Activated CD8-positive, alpha-beta memory T cell treated with anti-CD3 and anti-CD28 coated beads for 36 hours (primary cell): ENCODE measurements at regions not wholly inside any gene's neighbourhood (a gene's known extent, or its start where the extent isn't known, plus 50 kb on each side); places are given as distances from the start of the nearest gene placed in this dataset.
"Not testable (repeated sequence)": the region's sequence is repeated elsewhere in the genome, so short reads cannot be mapped to it uniquely, and the experiment has no call there.

ENCODE experiments used
- CTCF ChIA-PET: fragments of 350-600 bp; sonication (Branson Sonifier 250); formaldehyde crosslinking; loops from one replicate; lab custom pipeline; 2021; ENCODE audit warnings: antibody characterized with exemption; lab: Charles Lee
- POLR2A ChIA-PET: fragments of 350-600 bp; sonication (Branson Sonifier 250); formaldehyde crosslinking; loops from one replicate; lab custom pipeline; 2021; ENCODE audit warnings: antibody characterized with exemption; lab: Charles Lee

DNA sequence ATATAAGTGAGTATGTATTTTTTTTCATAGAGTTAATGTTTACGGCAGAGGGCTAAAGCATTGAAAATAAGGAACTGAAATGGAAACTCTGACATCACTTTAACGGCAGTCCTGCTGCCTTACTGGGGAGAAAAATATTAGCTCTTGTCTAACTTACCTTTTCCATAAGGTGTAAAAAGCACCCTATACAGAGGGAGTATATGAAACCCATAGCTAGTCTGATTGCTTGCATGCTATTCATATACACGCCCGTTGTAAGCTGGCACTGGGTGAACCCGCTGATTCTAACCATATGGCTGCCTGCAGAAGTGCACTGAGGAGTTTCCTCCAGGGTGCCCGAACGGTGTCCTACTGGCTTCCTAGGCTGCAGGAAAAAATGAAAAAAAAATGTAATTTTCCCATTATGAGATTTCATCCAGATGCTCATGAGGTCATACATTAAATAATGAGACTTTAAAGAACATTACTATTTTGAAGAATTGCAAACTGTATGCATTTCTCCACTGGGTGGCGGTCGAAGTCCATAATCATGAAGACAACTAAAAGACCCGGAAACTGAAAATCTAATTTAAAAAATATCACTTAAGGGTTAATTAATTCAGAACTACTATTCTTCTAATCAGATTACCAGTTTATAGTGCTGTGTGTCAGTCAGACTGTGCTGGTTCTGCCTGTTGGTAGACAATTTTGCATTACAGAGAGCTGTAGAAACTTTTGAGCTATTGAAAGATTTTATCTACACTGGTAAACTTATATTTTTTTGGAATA is 144.7 kb downstream of the ALX1 start:
- POLR2A ChIA-PET = no interaction called here

DNA sequence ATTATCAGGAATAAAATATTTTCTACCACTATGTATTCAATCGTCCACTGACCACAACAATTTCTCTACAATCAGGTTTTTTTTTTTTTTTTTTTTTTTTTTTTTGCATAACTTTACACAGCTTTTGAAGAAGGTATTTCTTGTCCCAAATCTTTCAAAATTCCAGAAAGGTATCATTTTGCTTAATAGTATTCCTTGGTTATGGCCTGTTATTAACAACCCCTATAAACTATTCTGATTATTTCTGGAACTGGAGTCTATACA is 145.3 kb downstream of the ALX1 start:
- POLR2A ChIA-PET = no interaction called here
- CTCF ChIA-PET = no interaction called here

More for the DNA sequence above, 144.7 kb downstream of the ALX1 start:
- CTCF ChIA-PET = no interaction called here

DNA sequence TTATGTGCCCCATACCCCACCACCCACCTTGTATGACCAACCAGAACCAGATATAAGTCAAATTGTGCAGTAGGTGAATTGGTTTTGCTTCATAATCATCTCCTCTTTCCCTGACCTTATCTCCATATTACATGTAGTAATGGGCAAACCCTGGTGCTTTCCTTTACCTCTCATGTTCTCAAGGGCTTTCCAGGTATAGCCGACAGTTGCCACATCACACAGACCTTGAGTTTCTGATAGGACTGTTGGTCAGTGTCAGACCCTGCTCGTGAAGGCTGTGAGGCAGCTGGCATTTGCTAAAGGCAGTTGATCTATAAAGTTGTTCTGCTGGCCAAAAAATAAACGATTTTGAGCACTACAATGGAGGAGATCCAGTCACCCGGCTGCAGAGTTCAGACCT is 145.9 kb downstream of the ALX1 start:
- CTCF ChIA-PET = no interaction called here

DNA sequence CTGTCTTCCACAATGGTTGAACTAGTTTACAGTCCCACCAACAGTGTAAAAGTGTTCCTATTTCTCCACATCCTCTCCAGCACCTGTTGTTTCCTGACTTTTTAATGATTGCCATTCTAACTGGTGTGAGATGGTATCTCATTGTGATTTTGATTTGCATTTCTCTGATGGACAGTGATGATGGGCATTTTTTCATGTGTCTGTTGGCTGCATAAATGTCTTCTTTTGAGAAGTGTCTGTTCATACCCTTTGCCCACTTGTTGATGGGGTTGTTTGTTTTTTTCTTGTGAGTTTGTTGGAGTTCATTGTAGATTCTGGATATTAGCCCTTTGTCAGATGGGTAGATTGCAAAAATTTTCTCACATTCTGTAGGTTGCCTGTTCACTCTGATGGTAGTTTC is 153.1 kb downstream of the ALX1 start:
- CTCF ChIA-PET, POLR2A ChIA-PET: not testable (repeated sequence)

More for the DNA sequence above, 145.9 kb downstream of the ALX1 start:
- POLR2A ChIA-PET = no interaction called here

DNA sequence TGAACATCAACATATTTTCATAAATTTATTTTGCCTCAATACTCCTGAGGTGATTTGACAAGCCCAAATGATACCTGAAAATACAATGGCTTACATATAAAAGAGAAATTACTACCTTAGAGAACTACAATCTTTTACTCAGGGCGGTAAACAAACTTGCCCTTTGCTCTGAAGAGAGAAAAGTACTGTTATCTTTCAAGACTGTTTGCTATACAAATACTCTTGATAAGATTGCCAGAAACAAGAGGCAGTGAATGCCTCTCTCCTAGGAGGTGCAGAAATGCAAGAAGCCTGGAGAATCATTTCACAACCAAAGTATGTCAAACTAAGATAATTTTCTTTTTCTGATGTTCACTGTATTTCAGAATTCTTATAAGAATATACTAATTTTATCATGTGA is 160.3 kb downstream of the ALX1 start:
- POLR2A ChIA-PET = no interaction called here
- CTCF ChIA-PET = no interaction called here

DNA sequence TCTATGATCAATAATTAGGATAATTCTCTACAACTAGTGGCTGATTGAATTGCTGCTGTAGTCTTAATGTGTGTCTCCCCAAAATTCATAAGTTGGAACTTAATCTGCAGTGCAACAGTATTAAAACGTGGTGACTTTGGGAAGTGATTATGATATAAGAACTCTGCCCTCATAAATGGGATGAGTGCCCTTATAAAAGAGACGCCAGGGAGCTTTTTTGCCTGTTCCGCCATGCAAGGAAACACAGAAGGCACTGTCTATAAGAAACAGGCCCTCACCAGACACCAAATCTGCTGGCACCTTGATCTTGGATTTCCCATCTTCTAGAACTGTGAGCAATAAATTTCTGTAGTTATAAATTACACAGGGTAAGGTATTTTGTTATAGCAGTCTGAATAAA is 161.0 kb downstream of the ALX1 start:
- CTCF ChIA-PET = no interaction called here
- POLR2A ChIA-PET = no interaction called here

DNA sequence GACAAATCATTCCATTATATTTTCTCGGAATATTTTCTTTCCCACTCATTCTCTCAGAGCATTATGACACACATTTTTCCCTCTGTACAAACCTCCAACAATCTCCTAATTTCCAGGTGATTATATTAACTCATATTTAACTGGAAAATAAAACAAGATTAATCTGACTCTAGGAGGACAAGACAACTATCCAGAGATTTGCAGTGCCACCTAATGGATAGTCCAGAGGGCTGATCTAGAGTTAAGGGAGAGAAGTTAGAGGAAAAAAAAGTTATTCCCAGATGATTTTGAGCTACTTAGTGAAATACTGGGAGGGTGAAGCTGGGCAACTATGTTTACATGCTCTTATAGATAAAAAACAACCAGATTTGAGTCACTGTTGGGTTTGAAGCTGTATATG is 161.7 kb downstream of the ALX1 start:
- ChIA-PET CTCF (no interaction called here), POLR2A (no interaction called here)

DNA sequence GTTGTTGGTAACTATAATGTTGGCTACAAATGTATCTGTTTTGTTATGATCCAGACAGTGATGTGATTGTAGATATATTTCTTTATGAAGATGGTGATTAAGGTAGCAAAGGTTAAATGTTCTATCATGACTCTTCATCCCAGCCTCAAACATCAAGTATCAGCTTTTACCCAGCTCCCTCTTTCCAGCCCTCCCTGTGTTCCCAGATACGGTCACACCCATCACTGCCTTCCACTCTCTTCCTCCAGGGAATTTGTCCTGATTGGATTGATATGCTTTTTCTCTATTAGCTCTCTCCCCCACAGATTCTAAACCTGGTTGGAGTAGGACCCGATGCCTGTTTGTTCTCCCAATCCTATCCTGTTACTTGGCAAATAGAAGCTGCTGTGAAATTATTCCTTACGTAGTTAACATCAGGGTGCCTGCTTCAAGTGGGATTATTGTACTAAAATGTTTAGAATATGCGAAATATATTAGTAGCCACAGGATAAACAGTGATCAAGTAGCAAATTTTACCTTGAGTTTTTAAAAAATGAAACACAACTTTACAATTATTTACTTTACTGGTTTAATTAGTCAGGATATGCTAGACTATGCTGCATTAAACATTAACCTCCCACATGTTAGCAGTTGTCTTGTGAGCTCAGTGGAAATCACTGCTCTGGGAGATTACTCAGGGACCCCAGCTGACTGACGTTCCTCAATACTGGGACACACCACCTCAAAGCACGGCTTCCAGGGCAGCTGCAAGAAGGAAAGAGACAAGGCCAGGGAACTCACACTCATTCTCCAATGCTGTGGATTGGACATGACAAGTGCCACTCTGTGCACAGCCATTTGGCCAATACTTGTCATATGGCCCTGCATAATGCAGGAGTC is 165.3 kb downstream of the ALX1 start:
- POLR2A ChIA-PET = no interaction called here
- CTCF ChIA-PET = no interaction called here

DNA sequence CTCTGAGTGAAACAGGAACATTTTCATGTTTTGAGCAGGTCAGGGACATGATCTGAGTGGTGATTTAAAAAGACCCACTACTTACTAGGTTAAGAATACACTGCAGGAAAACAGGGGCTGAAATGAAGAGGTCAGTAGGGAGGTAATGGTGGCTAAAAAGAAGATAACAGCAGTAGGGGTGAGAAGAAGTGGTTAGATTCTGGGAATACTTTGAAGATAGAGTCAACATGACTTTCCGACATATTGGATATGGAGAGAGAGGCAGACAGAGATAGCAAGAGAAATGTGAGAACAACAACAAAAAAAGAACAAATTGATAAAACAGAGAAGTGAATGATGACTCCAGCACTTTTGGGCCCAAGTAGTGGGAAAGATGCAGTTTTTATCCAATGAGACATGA is 168.0 kb downstream of the ALX1 start:
- ChIA-PET CTCF (no interaction called here), POLR2A (no interaction called here)

DNA sequence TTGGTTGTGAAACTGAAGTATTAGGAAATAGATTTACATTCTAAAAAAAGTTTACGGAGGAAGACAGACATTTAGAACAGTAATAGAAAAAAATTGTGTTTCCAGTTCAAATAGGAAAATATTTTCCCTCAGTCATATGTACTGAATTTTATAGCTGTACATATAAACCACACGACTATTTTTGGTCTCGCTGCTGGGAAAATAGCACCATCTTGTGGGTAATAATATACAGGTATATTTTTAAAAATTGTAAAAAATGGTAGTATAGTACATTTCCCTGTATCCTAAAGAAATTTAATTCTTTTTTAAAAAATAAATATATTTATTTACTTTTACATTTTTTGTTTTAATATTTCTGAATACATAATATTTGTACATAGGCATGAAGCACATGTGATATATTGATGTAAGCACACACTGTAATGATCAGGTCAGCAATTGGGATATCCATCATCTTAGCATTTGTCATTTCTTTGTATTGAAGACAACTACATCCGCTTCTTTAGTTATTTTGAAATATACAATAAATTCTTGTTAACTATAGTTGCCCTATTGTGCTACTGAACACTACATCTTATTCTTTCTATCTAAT is 168.6 kb downstream of the ALX1 start:
- ChIA-PET POLR2A (no interaction called here), CTCF (no interaction called here)

DNA sequence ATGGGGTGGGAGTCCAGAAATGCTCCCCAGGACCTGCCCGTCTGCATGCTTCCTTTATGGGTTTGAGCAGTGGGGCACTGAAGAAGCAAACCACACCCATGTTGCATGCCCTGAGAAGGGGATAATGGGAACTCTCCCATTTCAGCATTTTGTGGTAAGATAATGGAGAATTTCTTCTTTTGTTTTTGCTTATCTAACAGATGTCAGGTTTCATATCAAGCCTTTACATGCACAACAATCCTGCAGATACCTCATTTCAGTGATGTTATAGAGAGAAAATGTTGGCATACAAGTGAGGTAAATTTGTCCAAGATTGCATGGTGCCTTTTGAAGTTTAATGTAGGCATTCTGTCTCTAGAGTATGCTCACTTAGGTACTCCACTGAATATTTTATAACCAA is 177.0 kb downstream of the ALX1 start:
- ChIA-PET CTCF (no interaction called here), POLR2A (no interaction called here)

DNA sequence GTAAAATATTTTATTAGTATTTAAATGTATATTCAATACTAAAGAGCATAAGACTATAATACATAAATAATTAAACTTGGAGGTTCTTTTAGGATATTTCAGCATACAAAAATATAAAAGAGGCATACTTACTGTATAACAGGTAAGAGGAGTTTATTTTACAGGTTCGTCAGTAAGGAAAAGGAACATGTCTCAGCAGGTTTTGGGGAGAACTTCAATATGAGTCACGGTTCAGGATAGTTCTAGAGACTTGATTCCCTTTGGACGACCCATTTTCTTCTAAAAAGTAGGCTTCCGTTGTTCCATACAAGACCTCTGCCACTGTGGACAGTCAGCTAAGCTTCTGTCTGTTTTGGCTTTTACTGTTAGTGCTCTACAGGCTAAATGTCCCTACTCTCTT is 181.1 kb downstream of the ALX1 start:
- POLR2A ChIA-PET = no interaction called here
- CTCF ChIA-PET = no interaction called here

DNA sequence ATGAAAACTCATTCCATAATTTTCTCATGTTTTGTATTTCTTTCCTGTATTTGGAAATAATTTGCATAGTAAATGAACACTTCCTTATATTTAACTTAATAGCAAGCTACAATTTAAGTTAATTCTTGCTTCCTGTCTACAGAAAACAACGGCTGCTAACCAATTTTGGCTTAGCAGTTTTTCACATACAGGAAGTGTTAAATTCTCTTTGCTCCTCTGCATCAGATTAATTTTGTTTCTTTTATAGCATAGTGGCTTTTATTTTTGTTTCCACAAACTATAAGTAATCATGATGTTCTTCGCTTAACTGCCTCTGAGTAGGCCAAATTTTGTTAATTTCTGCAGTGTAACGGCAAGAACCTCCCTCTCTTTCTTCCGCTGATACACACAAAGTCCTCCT is 182.9 kb downstream of the ALX1 start:
- POLR2A ChIA-PET = no interaction called here
- CTCF ChIA-PET = interaction anchor here (0.6 kb wide), 1 partner anchor 42 kb away, joined by 7 read pairs; no protein-coding TSS in a partner anchor

DNA sequence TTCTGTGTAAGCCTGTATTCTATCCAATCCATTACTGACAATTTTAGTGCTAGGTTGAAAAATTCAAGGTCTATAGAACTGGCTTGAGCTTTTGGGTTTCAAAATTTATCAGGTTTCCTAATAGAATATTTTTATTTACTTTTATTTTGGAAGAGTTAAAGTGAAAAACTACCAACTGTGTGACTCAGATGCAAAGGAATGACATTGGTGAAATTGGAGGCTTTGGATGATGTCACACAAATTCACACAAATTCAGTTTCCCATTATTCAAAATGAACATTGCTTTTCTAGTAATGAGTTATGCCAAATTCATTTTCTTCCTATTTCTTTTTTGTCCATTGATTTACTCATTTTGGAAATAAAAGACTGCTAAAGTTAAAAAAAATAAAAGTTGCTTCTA is 186.9 kb downstream of the ALX1 start:
- POLR2A ChIA-PET = no interaction called here
- CTCF ChIA-PET = no interaction called here

DNA sequence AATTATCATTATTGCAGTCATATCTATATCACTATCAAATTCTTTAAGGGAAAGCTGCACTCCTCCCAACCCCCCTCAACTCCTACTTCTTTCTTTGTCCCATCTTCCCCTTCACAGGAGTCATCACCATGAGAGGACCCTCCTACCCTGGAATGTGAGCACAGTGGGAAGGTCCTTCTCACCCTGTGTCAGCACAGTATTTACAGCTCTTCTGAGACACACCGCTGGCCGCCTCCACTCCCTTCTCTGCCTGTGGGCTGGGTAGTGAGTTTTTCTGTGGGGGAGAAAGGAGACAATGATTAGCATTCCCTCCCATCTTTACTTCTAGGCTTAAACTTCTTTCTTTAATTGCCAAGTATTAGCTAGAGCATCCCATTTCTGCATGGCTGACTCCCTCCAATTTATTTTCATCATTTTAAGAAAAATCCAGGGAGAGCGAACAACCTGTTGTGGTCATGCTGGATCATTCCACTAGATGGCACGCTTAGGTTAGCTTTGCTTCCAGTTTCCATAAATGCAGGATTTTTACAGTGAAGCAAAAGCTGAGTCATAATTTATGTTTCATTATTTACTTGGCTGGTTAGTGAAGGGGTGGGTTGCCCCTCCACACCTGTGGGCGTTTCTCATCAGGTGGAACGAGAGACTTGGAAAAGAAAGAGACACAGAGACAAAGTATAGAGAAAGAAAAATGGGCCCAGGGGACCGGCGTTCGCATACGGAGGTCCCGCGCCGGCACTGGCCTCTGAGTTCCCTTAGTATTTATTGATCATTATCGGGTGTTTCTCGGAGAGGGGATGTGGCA is 188.5 kb downstream of the ALX1 start:
- POLR2A ChIA-PET = no interaction called here
- CTCF ChIA-PET = no interaction called here

DNA sequence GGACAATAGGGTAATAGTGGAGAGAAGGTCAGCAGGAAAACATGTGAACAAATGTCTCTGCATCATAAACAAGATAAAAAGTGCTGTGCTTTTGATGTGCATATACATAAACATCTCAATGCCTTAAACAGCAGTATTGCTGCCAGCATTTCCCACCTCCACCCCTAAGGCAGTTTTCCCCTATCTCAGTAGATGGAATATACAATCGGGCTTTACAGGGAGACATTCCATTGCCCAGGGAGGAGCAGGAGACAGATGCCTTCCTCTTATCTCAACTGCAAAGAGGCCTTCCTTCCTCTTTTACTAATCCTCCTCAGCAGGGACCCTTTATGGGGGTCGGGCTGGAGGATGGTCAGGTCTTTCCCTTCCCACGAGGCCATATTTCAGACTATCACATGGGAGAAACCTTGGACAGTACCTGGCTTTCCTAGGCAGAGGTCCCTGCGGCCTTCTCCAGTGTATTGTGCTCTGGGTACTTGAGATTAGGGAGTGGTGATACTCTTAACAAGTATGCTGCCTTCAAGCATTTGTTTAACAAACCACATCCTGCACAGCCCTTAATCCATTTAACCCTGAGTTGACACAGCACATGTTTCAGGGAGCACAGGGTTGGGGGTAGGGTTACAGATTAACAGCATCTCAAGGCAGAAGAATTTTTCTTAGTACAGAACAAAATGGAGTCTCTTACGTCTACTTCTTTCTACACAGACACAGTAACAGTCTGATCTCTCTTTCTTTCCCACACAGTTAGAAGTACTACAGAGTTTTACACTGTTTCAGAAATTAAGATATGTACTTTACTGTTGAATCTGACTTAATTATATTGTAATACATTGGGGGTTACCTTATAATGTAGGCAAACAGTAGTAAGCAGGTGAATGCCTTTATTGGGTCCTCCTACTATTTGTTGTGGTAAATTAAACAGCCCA is 189.4 kb downstream of the ALX1 start:
- CTCF ChIA-PET, POLR2A ChIA-PET: not testable (repeated sequence)

DNA sequence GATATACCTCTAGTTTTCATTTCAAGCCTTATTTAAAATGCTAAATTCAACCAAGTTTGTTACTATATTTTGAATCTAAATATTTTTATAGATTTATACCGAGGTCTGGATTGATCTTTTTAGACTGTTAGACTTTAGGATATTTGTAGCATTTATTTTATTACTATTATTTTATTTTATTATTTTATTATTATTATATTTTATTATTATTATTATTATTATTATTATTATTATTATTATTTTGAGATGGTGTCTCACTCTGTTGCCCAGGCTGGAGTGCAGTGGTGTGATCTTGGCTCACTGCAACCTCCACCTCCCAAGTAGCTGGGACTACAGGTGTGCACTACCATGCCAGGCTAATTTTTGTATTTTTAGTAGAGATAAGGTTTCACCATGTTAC is 195.3 kb downstream of the ALX1 start:
- CTCF ChIA-PET = interaction anchor here (0.5 kb wide), 1 partner anchor 501 kb away, joined by 3 read pairs; no protein-coding TSS in a partner anchor
- POLR2A ChIA-PET = not testable (repeated sequence)

DNA sequence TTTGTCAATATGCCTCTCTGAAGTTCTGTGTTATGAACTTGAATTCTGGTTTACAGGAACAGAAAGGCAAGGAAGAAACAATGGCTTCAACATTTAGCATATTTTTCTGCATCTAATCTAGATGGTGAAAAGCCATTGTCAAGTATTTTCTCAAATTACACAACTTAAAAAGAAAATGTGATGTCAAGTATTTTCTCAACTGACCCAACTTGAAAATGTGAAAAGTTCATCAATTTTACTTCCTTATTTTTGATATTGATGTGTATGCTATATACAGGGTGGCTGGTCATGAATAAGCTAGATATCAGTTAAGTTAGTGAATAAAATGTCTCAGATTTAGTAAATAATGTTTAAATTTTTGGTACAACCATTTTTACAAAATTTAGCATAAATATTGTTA is 196.7 kb downstream of the ALX1 start:
- ChIA-PET POLR2A (no interaction called here), CTCF (no interaction called here)

DNA sequence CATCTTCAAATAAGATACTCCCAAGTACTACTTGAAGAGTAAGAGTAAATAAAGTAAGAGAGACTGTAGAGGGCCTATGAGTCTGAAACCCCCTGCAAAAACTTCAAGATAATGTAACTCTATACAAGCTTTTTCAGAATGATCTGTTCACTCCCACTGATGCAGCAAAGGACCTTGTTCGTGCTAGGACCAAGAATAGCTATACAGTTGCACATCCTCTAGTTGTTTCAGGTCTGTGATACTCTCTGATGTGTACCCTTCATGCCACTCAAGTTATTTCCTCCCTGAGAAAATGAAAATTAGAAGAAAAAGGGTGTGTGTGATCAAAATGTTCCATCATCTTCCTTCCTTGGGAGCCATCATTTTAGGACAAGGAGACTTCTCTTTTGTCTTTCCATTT is 204.4 kb downstream of the ALX1 start:
- ChIA-PET POLR2A (no interaction called here), CTCF (no interaction called here)
